ENCODE measurements at regions not wholly inside any gene's neighbourhood (a gene's known extent, or its start where the extent isn't known, plus 50 kb on each side); places are given as distances from the start of the nearest gene placed in this dataset.

DNA sequence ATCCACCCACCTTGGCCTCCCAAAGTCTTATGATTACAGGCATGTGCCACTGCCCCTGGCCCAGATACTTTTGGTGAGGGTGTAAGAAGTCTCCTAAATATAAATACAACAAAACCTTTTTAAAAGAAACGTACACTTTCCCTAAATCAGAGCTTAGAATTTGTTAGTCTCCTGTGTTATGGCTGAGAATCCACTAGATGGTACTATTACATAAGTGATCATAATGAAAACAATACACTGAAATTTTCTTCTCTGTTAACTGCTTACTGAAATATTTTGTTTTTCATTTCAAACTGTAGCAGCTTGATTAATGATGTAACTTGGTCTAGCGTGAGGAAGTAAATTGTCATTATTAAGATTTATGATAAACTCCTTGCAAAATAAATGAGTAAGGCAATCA lies 74.8 kb upstream of the FAM98A start (continued):
- TF ChIP-seq SUZ12 (IDR thresholded peaks at IDR 0.05; ENCODE audit: unreplicated experiment) (no peak), MTA3 (IDR thresholded peaks at IDR 0.05; ENCODE audit: borderline replicate concordance, low read length) (no peak), POLR2AphosphoS5 (IDR thresholded peaks at IDR 0.05; ENCODE audit: low read length) (no peak), IRF4 (IDR thresholded peaks at IDR 0.05; ENCODE audit: low read depth, low read length) (no peak)
- TF ChIP-seq, protein P1, sequence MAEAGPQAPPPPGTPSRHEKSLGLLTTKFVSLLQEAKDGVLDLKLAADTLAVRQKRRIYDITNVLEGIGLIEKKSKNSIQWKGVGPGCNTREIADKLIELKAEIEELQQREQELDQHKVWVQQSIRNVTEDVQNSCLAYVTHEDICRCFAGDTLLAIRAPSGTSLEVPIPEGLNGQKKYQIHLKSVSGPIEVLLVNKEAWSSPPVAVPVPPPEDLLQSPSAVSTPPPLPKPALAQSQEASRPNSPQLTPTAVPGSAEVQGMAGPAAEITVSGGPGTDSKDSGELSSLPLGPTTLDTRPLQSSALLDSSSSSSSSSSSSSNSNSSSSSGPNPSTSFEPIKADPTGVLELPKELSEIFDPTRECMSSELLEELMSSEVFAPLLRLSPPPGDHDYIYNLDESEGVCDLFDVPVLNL (IDR thresholded peaks at IDR 0.05; ENCODE audit: low read depth, low read length): no peak

DNA sequence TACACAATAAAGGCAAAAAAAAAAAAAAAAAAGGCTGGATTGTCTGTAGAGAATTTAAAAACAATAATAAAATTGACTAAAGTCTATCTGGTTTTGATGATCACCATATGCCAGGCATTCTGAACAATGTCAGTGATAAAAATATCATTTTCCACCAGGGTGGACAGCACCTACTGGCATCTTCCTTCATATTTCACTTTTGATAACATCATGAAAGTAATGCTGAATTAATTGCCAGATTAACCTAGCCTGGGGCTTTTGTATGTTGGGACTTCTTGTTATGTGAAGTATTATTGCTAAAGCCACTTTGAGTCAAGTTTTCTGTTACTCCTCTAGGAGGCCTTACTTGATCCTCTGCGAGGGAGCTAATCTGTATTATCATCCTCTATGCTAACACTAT lies 73.8 kb upstream of the FAM98A start:
- H3K79me2 ChIP-seq (ENCODE audit: control insufficient read depth, insufficient read depth, low read length): no peaks in the 10 kb centered on the region
- H3K4me3 ChIP-seq: no peak overlapping the region
- no TSS peak for BruUV-seq (replicated peaks)
- no peaks in the 10 kb centered on the region; a peak in 1 of 4 replicates for H3K27me3 ChIP-seq (replicated peaks in 1 of 2; ENCODE audit: control insufficient read depth in 2 of 2, insufficient read depth in 2 of 2, low read length in 1 of 2)
- no peak overlapping the region for H3K4me2 ChIP-seq (ENCODE audit: control insufficient read depth, insufficient read depth)
- no peak overlapping the region for H2AFZ ChIP-seq (ENCODE audit: control insufficient read depth, low read depth, low read length)
- H3K4me1 ChIP-seq (ENCODE audit: control insufficient read depth, insufficient read depth, low read length): no peaks in the 10 kb centered on the region
- H3K9me3 ChIP-seq (replicated peaks; ENCODE audit: control insufficient read depth, insufficient read depth, low read length): no peaks in the 10 kb centered on the region
- ATAC-seq (no peak), DNase-seq (ENCODE audit: low read depth, low spot score) (no peak), FAIRE-seq (no peak)
- in situ Hi-C loops (cut with MboI) (no loop called here), intact Hi-C loops (cut with micrococcal nuclease; ENCODE audit: unreplicated experiment) (loop anchor here (10.0 kb wide), 3 partner anchors 422 to 1672 kb away; no protein-coding TSS in a partner anchor)
- H3K9ac ChIP-seq (ENCODE audit: control insufficient read depth, insufficient read depth, low read length): no peak overlapping the region
- no peaks in the 10 kb centered on the region for H3K36me3 ChIP-seq (ENCODE audit: control insufficient read depth in 2 of 2, insufficient read depth in 2 of 2, low read length in 1 of 2)
- 0% methylated on average over 1 of the region's 1 CpG for WGBS (ENCODE audit: insufficient coverage, insufficient replicate concordance, low lambda C conversion rate, missing lambda C conversion rate)
- no peaks in the 10 kb centered on the region for H4K20me1 ChIP-seq (ENCODE audit: control insufficient read depth, insufficient read depth)
- RAD21 ChIA-PET (ENCODE audit: unreplicated experiment): no interaction called here
- no peak overlapping the region for H3K27ac ChIP-seq (ENCODE audit: control insufficient read depth, insufficient read depth)
- CTCF ChIA-PET: no interaction called here
- POLR2A ChIA-PET: no interaction called here
- SMC1A ChIA-PET (ENCODE audit: uncharacterized antibody, unreplicated experiment): no interaction called here
- TF ChIP-seq SPI1 (IDR thresholded peaks at IDR 0.05; ENCODE audit: borderline replicate concordance, insufficient read depth, low read depth, low read length) (no peak), ZNF274 (IDR thresholded peaks at IDR 0.05; ENCODE audit: insufficient read depth, insufficient read length) (no peak), RFX5 (IDR thresholded peaks at IDR 0.05; ENCODE audit: low read depth, low read length) (no peak), NFYA (IDR thresholded peaks at IDR 0.05; ENCODE audit: borderline replicate concordance, low read depth, low read length) (no peak), TCF12 (IDR thresholded peaks at IDR 0.05; ENCODE audit: low read depth, low read length) (no peak)
- TF ChIP-seq, protein P2, sequence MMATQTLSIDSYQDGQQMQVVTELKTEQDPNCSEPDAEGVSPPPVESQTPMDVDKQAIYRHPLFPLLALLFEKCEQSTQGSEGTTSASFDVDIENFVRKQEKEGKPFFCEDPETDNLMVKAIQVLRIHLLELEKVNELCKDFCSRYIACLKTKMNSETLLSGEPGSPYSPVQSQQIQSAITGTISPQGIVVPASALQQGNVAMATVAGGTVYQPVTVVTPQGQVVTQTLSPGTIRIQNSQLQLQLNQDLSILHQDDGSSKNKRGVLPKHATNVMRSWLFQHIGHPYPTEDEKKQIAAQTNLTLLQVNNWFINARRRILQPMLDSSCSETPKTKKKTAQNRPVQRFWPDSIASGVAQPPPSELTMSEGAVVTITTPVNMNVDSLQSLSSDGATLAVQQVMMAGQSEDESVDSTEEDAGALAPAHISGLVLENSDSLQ (IDR thresholded peaks at IDR 0.05): no peak
- TF ChIP-seq, protein P1 (IDR thresholded peaks at IDR 0.05; ENCODE audit: low read depth, low read length): no peak
- TF ChIP-seq, protein P3, sequence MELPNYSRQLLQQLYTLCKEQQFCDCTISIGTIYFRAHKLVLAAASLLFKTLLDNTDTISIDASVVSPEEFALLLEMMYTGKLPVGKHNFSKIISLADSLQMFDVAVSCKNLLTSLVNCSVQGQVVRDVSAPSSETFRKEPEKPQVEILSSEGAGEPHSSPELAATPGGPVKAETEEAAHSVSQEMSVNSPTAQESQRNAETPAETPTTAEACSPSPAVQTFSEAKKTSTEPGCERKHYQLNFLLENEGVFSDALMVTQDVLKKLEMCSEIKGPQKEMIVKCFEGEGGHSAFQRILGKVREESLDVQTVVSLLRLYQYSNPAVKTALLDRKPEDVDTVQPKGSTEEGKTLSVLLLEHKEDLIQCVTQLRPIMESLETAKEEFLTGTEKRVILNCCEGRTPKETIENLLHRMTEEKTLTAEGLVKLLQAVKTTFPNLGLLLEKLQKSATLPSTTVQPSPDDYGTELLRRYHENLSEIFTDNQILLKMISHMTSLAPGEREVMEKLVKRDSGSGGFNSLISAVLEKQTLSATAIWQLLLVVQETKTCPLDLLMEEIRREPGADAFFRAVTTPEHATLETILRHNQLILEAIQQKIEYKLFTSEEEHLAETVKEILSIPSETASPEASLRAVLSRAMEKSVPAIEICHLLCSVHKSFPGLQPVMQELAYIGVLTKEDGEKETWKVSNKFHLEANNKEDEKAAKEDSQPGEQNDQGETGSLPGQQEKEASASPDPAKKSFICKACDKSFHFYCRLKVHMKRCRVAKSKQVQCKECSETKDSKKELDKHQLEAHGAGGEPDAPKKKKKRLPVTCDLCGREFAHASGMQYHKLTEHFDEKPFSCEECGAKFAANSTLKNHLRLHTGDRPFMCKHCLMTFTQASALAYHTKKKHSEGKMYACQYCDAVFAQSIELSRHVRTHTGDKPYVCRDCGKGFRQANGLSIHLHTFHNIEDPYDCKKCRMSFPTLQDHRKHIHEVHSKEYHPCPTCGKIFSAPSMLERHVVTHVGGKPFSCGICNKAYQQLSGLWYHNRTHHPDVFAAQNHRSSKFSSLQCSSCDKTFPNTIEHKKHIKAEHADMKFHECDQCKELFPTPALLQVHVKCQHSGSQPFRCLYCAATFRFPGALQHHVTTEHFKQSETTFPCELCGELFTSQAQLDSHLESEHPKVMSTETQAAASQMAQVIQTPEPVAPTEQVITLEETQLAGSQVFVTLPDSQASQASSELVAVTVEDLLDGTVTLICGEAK (IDR thresholded peaks at IDR 0.05; ENCODE audit: borderline replicate concordance): no peak

Data from GM12878 (cell line).